Spleen (tissue), 11 donors: ENCODE measurements at regions not wholly inside any gene's neighbourhood (a gene's known extent, or its start where the extent isn't known, plus 50 kb on each side); places are given as distances from the start of the nearest gene placed in this dataset.

Experiments
- DNase-seq: peaks from one replicate; pipeline ENCODE4 v3.0.0-alpha.2; 2020
- H3K27ac ChIP-seq, 8 donors: fragments of 200-600 bp; sonication (generic) in 7 of 8; 1 replicate in 4 of 8; 2 replicates in 4 of 8; pipeline versions ENCODE4 v1.5.0 to v1.8.0; 2016 to 2021; ENCODE audit warnings: inconsistent platforms in 4 of 8, mild to moderate bottlenecking in 4 of 8, moderate library complexity in 1 of 8
- H3K27me3 ChIP-seq, 7 donors: fragments of 200-600 bp; sonication (generic) in 6 of 7; replicated peaks in 1 of 7; 1 replicate in 4 of 7; 2 replicates in 3 of 7; pipeline versions ENCODE4 v1.5.0 to v1.8.0; 2016 to 2021; ENCODE audit warnings: inconsistent platforms in 3 of 7, mild to moderate bottlenecking in 1 of 7
- H3K36me3 ChIP-seq, 6 donors: fragments of 200-600 bp; sonication (generic) in 5 of 6; 1 replicate in 4 of 6; 2 replicates in 2 of 6; pipeline versions ENCODE4 v1.5.0 to v1.8.0; 2016 to 2021; ENCODE audit warnings: inconsistent platforms in 2 of 6
- H3K4me1 ChIP-seq, 6 donors: fragments of 200-600 bp; sonication (generic) in 5 of 6; 1 replicate in 3 of 6; 2 replicates in 3 of 6; pipeline versions ENCODE4 v1.5.0 to v1.8.0; 2016 to 2021; ENCODE audit warnings: inconsistent platforms in 3 of 6
- H3K4me3 ChIP-seq, 8 donors: fragments of 200-600 bp; sonication (generic) in 7 of 8; 1 replicate in 4 of 8; 2 replicates in 4 of 8; pipeline versions ENCODE4 v1.5.0 to v1.8.0; 2016 to 2021; ENCODE audit warnings: inconsistent platforms in 4 of 8, mild to moderate bottlenecking in 4 of 8, moderate library complexity in 2 of 8
- H3K9me3 ChIP-seq, 8 donors: fragments of 200-600 bp; sonication (generic) in 7 of 8; 1 replicate in 4 of 8; 2 replicates in 4 of 8; pipeline versions ENCODE4 v1.5.0 to v1.8.0; 2016 to 2021; ENCODE audit warnings: inconsistent platforms in 4 of 8
- CTCF ChIP-seq, 11 experiments: fragments of 200-600 bp in 7 of 11; fragments of 450-650 bp in 4 of 11; sonication (generic) in 4 of 11; IDR thresholded peaks in 8 of 11; conservative IDR thresholded peaks in 3 of 11; 1 replicate in 7 of 11; 2 replicates in 4 of 11; pipeline versions ENCODE4 v1.4.0 to v1.8.0; 2016 to 2021; ENCODE audit warnings: antibody characterized with exemption in 11 of 11, inconsistent platforms in 4 of 11, mild to moderate bottlenecking in 1 of 11
- POLR2A ChIP-seq, 3 donors: fragments of 450-650 bp; IDR thresholded peaks; one replicate each; pipeline ENCODE4 v1.5.1; 2017; ENCODE audit warnings: antibody characterized with exemption in 3 of 3, mild to moderate bottlenecking in 1 of 3
- POLR2AphosphoS5 ChIP-seq, 3 donors: sonication (generic); formaldehyde crosslinking; IDR thresholded peaks; one replicate each; pipeline ENCODE4 v1.5.1; 2017; ENCODE audit warnings: antibody characterized with exemption in 3 of 3
- WGBS, 5 donors: extraction: QIAGEN DNeasy Blood & Tissue Kit in 3 of 5; methylation state at CpG; one replicate each; pipeline versions ENCODE4 v1.1.5 to v1.1.7; 2013 to 2018; 5-methylcytosine and 5-hydroxymethylcytosine counted together
- intact Hi-C: fragments of 100-400 bp; cut with DNase I; formaldehyde crosslinking; loops from one replicate; pipeline ENCODE4 v1.15.0; 2023; ENCODE audit warnings: low total_unique reads
- donor health status: healthy with polysubstance abuse.
- donor health status: DM: no; HTN: no; CAD: no; lungs with moderate emphysema.
- donor health status: DM: no; HTN: no; CAD: no.
- donor health status: Bipolar disorder and iron deficiency.
- donor health status: healthy.
- donor health status: DM: no; HTN: no; CAD: no.
- donor health status: DM: yes; HTN: yes; CAD: no.

- 73 to 83% (median 79%) methylated on average over 6 of the region's 6 CpGs for WGBS, 5 donors
Measured at GRCh38 chr12:97169889-97170567, 263.0 kb downstream of the NEDD1 start.

GRCh38 chr12:97173688-97174410 lies 266.8 kb downstream of the NEDD1 start:
- intact Hi-C loops = no loop called here
- 67 to 73% (median 73%) methylated on average over 5 of the region's 5 CpGs for WGBS, 5 donors
- TF ChIP-seq CTCF (IDR thresholded peaks at IDR 0.05 in 8 of 11, conservative IDR thresholded peaks at IDR 0.05 in 3 of 11) = no peak

More at GRCh38 chr12:97169889-97170567, 263.0 kb downstream of the NEDD1 start:
- no peak for DNase-seq
- intact Hi-C loops = no loop called here
- Histone ChIP-seq H3K4me3 (no peak overlapping the region), H3K9me3 (no peaks in the 10 kb centered on the region), H3K36me3 (no peaks in the 10 kb centered on the region), H3K4me1 (no peaks in the 10 kb centered on the region), H3K27me3 (peaks cover 0 to 5% (median 0%) of the 10 kb centered on the region in 7 donors), H3K27ac (no peak overlapping the region)
- no peak for TF ChIP-seq CTCF (IDR thresholded peaks at IDR 0.05 in 8 of 11, conservative IDR thresholded peaks at IDR 0.05 in 3 of 11)
- no peak for TF ChIP-seq POLR2AphosphoS5 (IDR thresholded peaks at IDR 0.05)
- TF ChIP-seq POLR2A (IDR thresholded peaks at IDR 0.05) = no peak

DNA sequence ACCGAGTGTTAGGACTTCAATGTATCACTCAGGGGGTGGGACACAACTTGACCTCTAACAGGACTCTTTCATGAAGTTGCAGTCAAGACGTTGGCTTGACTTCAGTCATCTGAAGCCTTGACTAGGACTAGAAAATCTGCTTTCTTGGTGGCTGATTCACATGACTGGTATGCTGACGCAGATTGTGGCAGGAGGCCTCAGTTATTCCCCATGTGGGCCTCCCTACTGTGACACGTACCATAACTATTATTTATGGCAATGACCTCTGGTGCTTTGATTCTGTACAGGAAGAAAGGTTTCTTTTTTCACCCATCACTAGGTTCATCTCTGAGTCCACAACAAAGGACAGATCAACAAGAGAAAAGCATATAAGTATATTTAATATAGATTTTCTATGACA lies 270.4 kb downstream of the NEDD1 start:
- Histone ChIP-seq H3K27me3 (no peaks in the 10 kb centered on the region), H3K4me3 (no peak overlapping the region), H3K9me3 (no peaks in the 10 kb centered on the region), H3K27ac (no peak overlapping the region), H3K36me3 (no peaks in the 10 kb centered on the region), H3K4me1 (no peaks in the 10 kb centered on the region)
- DNase-seq = no peak
- intact Hi-C loops = no loop called here
- WGBS, 5 donors = 76 to 91% (median 81%) methylated on average over 4 of the region's 4 CpGs
- TF ChIP-seq POLR2A (IDR thresholded peaks at IDR 0.05) (no peak), POLR2AphosphoS5 (IDR thresholded peaks at IDR 0.05) (no peak), CTCF (IDR thresholded peaks at IDR 0.05 in 8 of 11, conservative IDR thresholded peaks at IDR 0.05 in 3 of 11) (no peak)

More at GRCh38 chr12:97173688-97174410, 266.8 kb downstream of the NEDD1 start:
- Histone ChIP-seq H3K27me3 (no peaks in the 10 kb centered on the region), H3K36me3 (no peaks in the 10 kb centered on the region), H3K4me1 (no peaks in the 10 kb centered on the region), H3K9me3 (no peaks in the 10 kb centered on the region), H3K27ac (no peak overlapping the region), H3K4me3 (no peak overlapping the region)
- no peak for DNase-seq

- WGBS, 5 donors = 79 to 88% (median 84%) methylated on average over 10 of the region's 10 CpGs
- no peak for TF ChIP-seq POLR2A (IDR thresholded peaks at IDR 0.05)
- TF ChIP-seq POLR2AphosphoS5 (IDR thresholded peaks at IDR 0.05) = no peak
- no peak for TF ChIP-seq CTCF (IDR thresholded peaks at IDR 0.05 in 8 of 11, conservative IDR thresholded peaks at IDR 0.05 in 3 of 11)
- intact Hi-C loops = no loop called here
- no peak for DNase-seq
- no peak overlapping the region for H3K4me3 ChIP-seq
- no peak overlapping the region for H3K27ac ChIP-seq
- no peaks in the 10 kb centered on the region for H3K27me3 ChIP-seq
- H3K36me3 ChIP-seq = no peaks in the 10 kb centered on the region
- H3K4me1 ChIP-seq = no peaks in the 10 kb centered on the region
- H3K9me3 ChIP-seq = peaks cover 0 to 2% (median 0%) of the 10 kb centered on the region in 8 donors
Measured at GRCh38 chr12:97181571-97182265, 274.7 kb downstream of the NEDD1 start.
